Erythroblast (primary cell): ENCODE measurements at regions not wholly inside any gene's neighbourhood (a gene's known extent, or its start where the extent isn't known, plus 50 kb on each side); places are given as distances from the start of the nearest gene placed in this dataset.

Source experiments
- GATA1 ChIP-seq: IDR thresholded peaks from 2 replicates; pipeline ENCODE4 v1.6.1; 2011; ENCODE audit warnings: low read depth, mild to moderate bottlenecking, control low read depth, low read length, moderate library complexity
- POLR2A ChIP-seq: IDR thresholded peaks from 2 replicates; pipeline ENCODE4 v1.6.1; 2011; ENCODE audit warnings: mild to moderate bottlenecking, low read length

GRCh38 chr3:163929069-163929652 is 1149.1 kb downstream of the SI start:
- TF ChIP-seq POLR2A (no peak), GATA1 (no peak)
